CD14-positive monocyte (primary cell): ENCODE measurements at regions not wholly inside any gene's neighbourhood (a gene's known extent, or its start where the extent isn't known, plus 50 kb on each side); places are given as distances from the start of the nearest gene placed in this dataset.
A peak's percentile ranks its signal among the peaks of the same experiment; 100 is the strongest.
"Not testable (repeated sequence)": the region's sequence is repeated elsewhere in the genome, so short reads cannot be mapped to it uniquely, and the experiment has no call there.

Experiments
- DNase-seq, 3 donors: peaks; one replicate each; pipeline ENCODE4 v3.0.0-alpha.2; 2011 to 2022
- H2AFZ ChIP-seq: 2 replicates; pipeline ENCODE4 v1.6.0; 2012; ENCODE audit warnings: mild to moderate bottlenecking, low read depth, low read length, inconsistent platforms; ENCODE audit not compliant: insufficient read depth, poor library complexity, severe bottlenecking
- H3K27ac ChIP-seq, 2 donors: 1 replicate in 1 of 2; 2 replicates in 1 of 2; pipeline ENCODE4 v1.5.1; 2012 to 2013; ENCODE audit warnings: low read length in 2 of 2, control low read depth in 1 of 2, inconsistent platforms in 1 of 2, low read depth in 1 of 2, mild to moderate bottlenecking in 1 of 2
- H3K27me3 ChIP-seq, 2 donors: one replicate each; pipeline versions ENCODE4 v1.6.0 to v1.6.1; 2011 to 2013; ENCODE audit warnings: low read length in 2 of 2; ENCODE audit not compliant: control insufficient read depth in 2 of 2, insufficient read depth in 2 of 2
- H3K36me3 ChIP-seq, 2 donors: replicated peaks in 1 of 2; 1 replicate in 1 of 2; 2 replicates in 1 of 2; pipeline versions ENCODE4 v1.5.1 to v1.6.1; 2012 to 2013; ENCODE audit warnings: low read length in 2 of 2, control low read depth in 1 of 2, inconsistent platforms in 1 of 2, mild to moderate bottlenecking in 1 of 2; ENCODE audit not compliant: insufficient read depth in 2 of 2, control insufficient read depth in 1 of 2
- H3K4me1 ChIP-seq, 2 donors: 1 replicate in 1 of 2; 2 replicates in 1 of 2; pipeline versions ENCODE4 v1.5.1 to v1.6.1; 2012 to 2013; ENCODE audit warnings: low read length in 2 of 2, control low read depth in 1 of 2, inconsistent platforms in 1 of 2, mild to moderate bottlenecking in 1 of 2, moderate library complexity in 1 of 2; ENCODE audit not compliant: insufficient read depth in 2 of 2, control insufficient read depth in 1 of 2
- H3K4me2 ChIP-seq: replicated peaks from 2 replicates; pipeline ENCODE3; 2012; ENCODE audit warnings: low read length, moderate library complexity, mild to moderate bottlenecking; ENCODE audit not compliant: poor library complexity, severe bottlenecking; ENCODE audit errors: extremely low read depth
- H3K4me3 ChIP-seq, 3 experiments: fragments of 200-600 bp in 1 of 3; sonication (generic) in 1 of 3; replicated peaks in 1 of 3; 1 replicate in 2 of 3; 2 replicates in 1 of 3; pipeline ENCODE4 v1.5.1; 2011 to 2013; ENCODE audit warnings: low read length in 3 of 3, mild to moderate bottlenecking in 3 of 3, control low read depth in 2 of 3, low read depth in 2 of 3, inconsistent platforms in 1 of 3, moderate library complexity in 1 of 3
- H3K79me2 ChIP-seq: 2 replicates; pipeline ENCODE4 v1.6.0; 2012; ENCODE audit warnings: mild to moderate bottlenecking, control low read depth, inconsistent platforms, low read length, moderate library complexity; ENCODE audit not compliant: insufficient read depth
- H3K9ac ChIP-seq: 2 replicates; pipeline ENCODE4 v1.6.0; 2017; ENCODE audit warnings: low read length, mild to moderate bottlenecking; ENCODE audit not compliant: insufficient read depth, poor library complexity, severe bottlenecking
- H3K9me3 ChIP-seq, 2 donors: replicated peaks in 1 of 2; 1 replicate in 1 of 2; 2 replicates in 1 of 2; pipeline versions ENCODE4 v1.5.1 to v1.6.1; 2012 to 2013; ENCODE audit warnings: low read length in 2 of 2, control low read depth in 1 of 2; ENCODE audit not compliant: control insufficient read depth in 1 of 2, insufficient read depth in 1 of 2
- H4K20me1 ChIP-seq: 2 replicates; pipeline ENCODE4 v1.6.0; 2012; ENCODE audit warnings: mild to moderate bottlenecking, low read length, control low read depth, moderate library complexity; ENCODE audit not compliant: insufficient read depth
- H3K27ac Mint-ChIP-seq, 7 donors: one replicate each; pipeline ENCODE4 v1.8.0; 2020; ENCODE audit warnings: mild to moderate bottlenecking in 7 of 7, mixed read lengths in 7 of 7, moderate library complexity in 6 of 7, inconsistent platforms in 2 of 7
- H3K27me3 Mint-ChIP-seq, 3 donors: one replicate each; pipeline ENCODE4 v1.8.0; 2021 to 2022; ENCODE audit warnings: low read depth in 3 of 3, mild to moderate bottlenecking in 3 of 3, mixed read lengths in 3 of 3, moderate library complexity in 3 of 3, inconsistent platforms in 1 of 3
- H3K36me3 Mint-ChIP-seq, 2 donors: one replicate each; pipeline ENCODE4 v1.8.0; 2020; ENCODE audit warnings: mixed read lengths in 2 of 2, inconsistent platforms in 1 of 2, mild to moderate bottlenecking in 1 of 2
- H3K4me1 Mint-ChIP-seq: one replicate; pipeline ENCODE4 v1.8.0; 2020; ENCODE audit warnings: mild to moderate bottlenecking, mixed read lengths
- H3K4me3 Mint-ChIP-seq, 2 donors: one replicate each; pipeline ENCODE4 v1.8.0; 2020; ENCODE audit warnings: mild to moderate bottlenecking in 2 of 2, mixed read lengths in 2 of 2, moderate library complexity in 1 of 2
- H3K9me3 Mint-ChIP-seq, 7 donors: one replicate each; pipeline ENCODE4 v1.8.0; 2020 to 2022; ENCODE audit warnings: mixed read lengths in 7 of 7, mild to moderate bottlenecking in 6 of 7, moderate library complexity in 6 of 7, inconsistent platforms in 2 of 7
- WGBS: methylation state at CpG from one replicate; pipeline ENCODE4 v1.1.5; 2013; ENCODE audit warnings: missing lambda C conversion rate; ENCODE audit not compliant: insufficient coverage; 5-methylcytosine and 5-hydroxymethylcytosine counted together
- intact Hi-C, 2 donors: fragments of 100-400 bp; cut with micrococcal nuclease; formaldehyde crosslinking; loops; one replicate each; pipeline versions ENCODE4 v1.15.0 to v1.15.1; 2023

DNA sequence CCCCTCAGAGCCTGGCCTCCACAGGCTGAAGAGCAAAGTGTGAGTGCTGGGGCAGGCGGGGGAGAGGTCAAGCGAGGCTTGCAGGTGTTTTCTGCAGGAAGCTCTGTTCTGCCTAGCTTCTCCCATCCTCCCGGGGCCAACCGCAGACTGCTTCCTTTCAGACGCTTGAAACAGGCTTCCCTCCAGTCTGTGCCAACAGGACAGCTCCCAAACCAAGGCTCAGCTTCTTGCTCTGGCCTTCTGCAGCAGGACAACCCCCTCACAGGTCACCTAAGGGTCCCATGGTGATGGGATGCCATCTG lies 120.8 kb downstream of the LRRC37A3 start:
- intact Hi-C loops, H3K27ac ChIP-seq, H3K27me3 ChIP-seq, H3K9ac ChIP-seq, H3K9me3 Mint-ChIP-seq, H3K4me3 ChIP-seq, H3K9me3 ChIP-seq, DNase-seq, H3K4me3 Mint-ChIP-seq, H3K27ac Mint-ChIP-seq, H3K4me2 ChIP-seq, H3K27me3 Mint-ChIP-seq, H2AFZ ChIP-seq, H3K79me2 ChIP-seq: not testable (repeated sequence)
- Mint-ChIP-seq H3K4me1 (peaks cover 19% of the 10 kb centered on the region), H3K36me3 (peaks cover 50 to 76% of the 10 kb centered on the region in 2 donors)
- Histone ChIP-seq H4K20me1 (peaks cover 30% of the 10 kb centered on the region), H3K4me1 (peaks cover 16 to 19% of the 10 kb centered on the region in 2 donors), H3K36me3 (peaks cover 40 to 61% of the 10 kb centered on the region in 2 donors)
- no CpG with 5 or more reads among the region's 5 CpGs for WGBS

DNA sequence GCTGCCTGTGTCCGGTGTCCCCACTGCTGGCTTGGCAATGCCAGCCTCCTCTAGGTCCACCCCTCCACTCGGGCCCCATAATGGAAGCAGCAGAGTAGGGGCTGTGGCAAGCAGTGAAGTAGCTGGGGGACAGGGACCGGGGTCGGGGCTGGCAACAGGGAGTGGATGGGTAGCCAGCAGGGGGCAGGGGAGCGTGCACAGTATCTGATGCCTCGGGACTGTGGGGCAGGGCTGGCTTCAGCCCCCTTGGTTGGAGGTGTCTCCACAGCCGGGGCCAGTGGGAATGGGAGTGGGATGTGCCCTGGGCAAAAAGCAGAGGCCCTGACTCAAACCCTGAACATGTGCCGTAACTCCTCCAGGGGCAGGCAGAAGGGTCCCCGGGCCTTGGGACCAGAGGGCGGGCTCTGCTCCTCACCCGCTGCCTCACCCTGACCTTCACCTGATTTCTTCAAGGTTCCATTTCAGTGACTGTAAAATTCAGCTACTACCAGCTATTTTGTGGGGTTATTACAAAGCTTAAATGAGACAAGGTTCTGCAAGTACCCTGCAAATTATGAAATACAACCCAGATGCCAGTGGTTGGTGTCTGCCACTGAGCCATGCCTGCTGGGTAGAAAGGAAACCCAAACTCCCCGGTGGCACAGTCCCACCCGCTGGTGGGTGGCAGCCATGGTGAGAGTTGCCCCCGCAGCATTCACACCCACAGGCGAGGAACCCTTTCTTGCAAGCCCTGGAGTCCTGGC lies 121.4 kb downstream of the LRRC37A3 start:
- not testable (repeated sequence) for DNase-seq
- 76% methylated on average over 5 of the region's 15 CpGs for WGBS

GRCh38 chr17:64795342-64795741 lies 123.9 kb downstream of the LRRC37A3 start:
- H3K9me3 Mint-ChIP-seq, H3K9ac ChIP-seq, DNase-seq, intact Hi-C loops, H3K27me3 ChIP-seq, H3K79me2 ChIP-seq, H3K4me2 ChIP-seq, H3K27me3 Mint-ChIP-seq, H3K4me3 ChIP-seq, H3K27ac ChIP-seq, H2AFZ ChIP-seq, H3K4me3 Mint-ChIP-seq, H3K9me3 ChIP-seq: not testable (repeated sequence)
- Histone ChIP-seq H3K4me1 (peaks cover 24 to 29% of the 10 kb centered on the region in 2 donors), H3K36me3 (peaks cover 23 to 52% of the 10 kb centered on the region in 2 donors), H4K20me1 (peaks cover 35% of the 10 kb centered on the region)
- Mint-ChIP-seq H3K4me1 (peaks cover 31% of the 10 kb centered on the region), H3K36me3 (peaks cover 36 to 71% of the 10 kb centered on the region in 2 donors), H3K27ac (peak overlapping the region in 4 of 7 donors; percentile 15 to 75 (median 64))
- no CpG with 5 or more reads among the region's 1 CpG for WGBS

More for the DNA sequence above, 121.4 kb downstream of the LRRC37A3 start:
- H3K9me3 ChIP-seq, H3K4me3 Mint-ChIP-seq, H3K27me3 Mint-ChIP-seq, H3K9me3 Mint-ChIP-seq, H2AFZ ChIP-seq, H3K79me2 ChIP-seq, H3K27me3 ChIP-seq, H3K4me3 ChIP-seq, H3K27ac ChIP-seq, H3K4me2 ChIP-seq, intact Hi-C loops, H3K9ac ChIP-seq: not testable (repeated sequence)
- Histone ChIP-seq H4K20me1 (peaks cover 30% of the 10 kb centered on the region), H3K4me1 (peaks cover 20 to 23% of the 10 kb centered on the region in 2 donors), H3K36me3 (peaks cover 34 to 56% of the 10 kb centered on the region in 2 donors)
- Mint-ChIP-seq H3K36me3 (peaks cover 45 to 72% of the 10 kb centered on the region in 2 donors), H3K27ac (peak overlapping the region in 1 of 7 donors; percentile 30), H3K4me1 (peaks cover 23% of the 10 kb centered on the region)

- H2AFZ ChIP-seq, DNase-seq, H3K79me2 ChIP-seq, H3K9me3 Mint-ChIP-seq, H3K27me3 ChIP-seq, H3K4me3 Mint-ChIP-seq, H3K27me3 Mint-ChIP-seq, H3K4me3 ChIP-seq, H3K4me2 ChIP-seq, H3K9me3 ChIP-seq, H3K9ac ChIP-seq, intact Hi-C loops: not testable (repeated sequence)
- Mint-ChIP-seq H3K4me1 (peaks cover 31% of the 10 kb centered on the region), H3K27ac (peak overlapping the region in 6 of 7 donors; percentile 18 to 76 (median 70)), H3K36me3 (peaks cover 36 to 72% of the 10 kb centered on the region in 2 donors)
- peaks cover 24 to 29% of the 10 kb centered on the region in 2 donors for H3K4me1 ChIP-seq
- WGBS, result 83% methylated on average over 1 of the region's 16 CpGs
- H3K36me3 ChIP-seq, result peaks cover 18 to 51% of the 10 kb centered on the region in 2 donors
- peaks cover 35% of the 10 kb centered on the region for H4K20me1 ChIP-seq
- peak overlapping the region in 1 of 2 donors; percentile 5 for H3K27ac ChIP-seq
Observed at GRCh38 chr17:64794548-64795274, 124.6 kb downstream of the LRRC37A3 start.
